Mesothelial cell of epicardium (in vitro differentiated cells): ENCODE measurements at regions not wholly inside any gene's neighbourhood (a gene's known extent, or its start where the extent isn't known, plus 50 kb on each side); places are given as distances from the start of the nearest gene placed in this dataset.

ENCODE experiments used
- DNase-seq, 2 experiments: peaks; one replicate each; pipeline ENCODE4 v3.0.0; 2021; ENCODE audit warnings: low spot score in 2 of 2; ENCODE audit not compliant: unreplicated experiment in 2 of 2
- H3K27ac Mint-ChIP-seq: 2 replicates; pipeline ENCODE4 v1.8.0; 2021; ENCODE audit warnings: mixed read lengths
- H3K27me3 Mint-ChIP-seq: 2 replicates; pipeline ENCODE4 v1.8.0; 2021; ENCODE audit warnings: low read depth, mixed read lengths
- H3K36me3 Mint-ChIP-seq: 2 replicates; pipeline ENCODE4 v1.8.0; 2021; ENCODE audit warnings: mixed read lengths
- H3K4me1 Mint-ChIP-seq: 2 replicates; pipeline ENCODE4 v1.8.0; 2021; ENCODE audit warnings: mixed read lengths
- H3K4me3 Mint-ChIP-seq: 2 replicates; pipeline ENCODE4 v1.8.0; 2021; ENCODE audit warnings: mild to moderate bottlenecking, moderate library complexity, mixed read lengths
- H3K9me3 Mint-ChIP-seq: 2 replicates; pipeline ENCODE4 v1.8.0; 2021; ENCODE audit warnings: mixed read lengths
- CTCF ChIP-seq: fragments of 200-600 bp; sonication (generic); IDR thresholded peaks from one replicate; pipeline ENCODE4 v1.5.0; 2021; ENCODE audit warnings: antibody characterized with exemption; ENCODE audit not compliant: unreplicated experiment

- no peak for DNase-seq
- Mint-ChIP-seq H3K27me3 (peaks cover 7% of the 10 kb centered on the region), H3K4me3 (no peak overlapping the region), H3K4me1 (peaks cover 5% of the 10 kb centered on the region), H3K9me3 (no peaks in the 10 kb centered on the region), H3K27ac (no peak overlapping the region), H3K36me3 (no peaks in the 10 kb centered on the region)
- TF ChIP-seq CTCF = no peak
These were observed 66.8 kb upstream of the SMC2 start for GRCh38 chr9:104027295-104027694.

GRCh38 chr9:104028827-104029226 lies 65.3 kb upstream of the SMC2 start:
- no peak overlapping the region for H3K27ac Mint-ChIP-seq
- H3K36me3 Mint-ChIP-seq = no peaks in the 10 kb centered on the region
- no peaks in the 10 kb centered on the region for H3K9me3 Mint-ChIP-seq
- H3K4me1 Mint-ChIP-seq = peaks cover 5% of the 10 kb centered on the region
- TF ChIP-seq CTCF = no peak
- no peak for DNase-seq
- peaks cover 7% of the 10 kb centered on the region for H3K27me3 Mint-ChIP-seq
- no peak overlapping the region for H3K4me3 Mint-ChIP-seq
